ENCODE measurements at regions not wholly inside any gene's neighbourhood (a gene's known extent, or its start where the extent isn't known, plus 50 kb on each side); places are given as distances from the start of the nearest gene placed in this dataset.
A peak's percentile ranks its signal among the peaks of the same experiment; 100 is the strongest.
"Not testable (repeated sequence)": the region's sequence is repeated elsewhere in the genome, so short reads cannot be mapped to it uniquely, and the experiment has no call there.

DNA sequence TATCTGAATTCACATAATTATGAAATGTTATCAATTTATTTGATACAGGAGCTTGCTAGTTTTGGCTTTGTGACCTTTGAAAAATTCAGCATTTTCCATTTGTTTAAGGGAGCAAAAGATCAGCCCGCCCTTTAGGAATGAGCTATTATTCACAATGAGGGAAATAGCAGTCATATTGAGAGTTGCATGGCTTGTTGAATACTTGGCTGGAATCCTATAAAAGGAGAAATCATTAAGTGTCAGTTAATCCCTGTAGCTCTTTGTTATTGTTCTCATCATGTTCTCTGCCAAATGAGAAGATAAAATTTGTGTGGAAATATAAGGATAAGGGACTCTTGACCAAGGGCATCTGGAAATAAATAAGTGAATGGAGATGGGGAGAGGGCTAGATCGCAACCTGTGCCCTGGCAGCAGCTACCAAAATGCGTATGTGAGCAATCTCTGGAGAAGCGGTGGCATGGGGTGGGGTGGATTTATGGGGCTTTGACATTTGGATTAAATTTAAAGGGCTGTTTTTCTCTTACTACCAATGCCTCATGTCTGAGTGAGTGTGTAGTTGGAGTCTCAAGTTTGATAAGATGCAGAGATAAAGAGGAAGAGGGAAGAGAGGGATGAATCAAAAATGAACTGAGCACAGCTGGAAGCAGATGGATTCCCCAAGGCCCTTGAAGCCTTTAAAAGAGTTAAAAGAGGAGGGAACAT lies 237.6 kb downstream of the NNT start:
- DNase-seq (ENCODE audit: low read depth) = no peak
- TF ChIP-seq, protein P1, sequence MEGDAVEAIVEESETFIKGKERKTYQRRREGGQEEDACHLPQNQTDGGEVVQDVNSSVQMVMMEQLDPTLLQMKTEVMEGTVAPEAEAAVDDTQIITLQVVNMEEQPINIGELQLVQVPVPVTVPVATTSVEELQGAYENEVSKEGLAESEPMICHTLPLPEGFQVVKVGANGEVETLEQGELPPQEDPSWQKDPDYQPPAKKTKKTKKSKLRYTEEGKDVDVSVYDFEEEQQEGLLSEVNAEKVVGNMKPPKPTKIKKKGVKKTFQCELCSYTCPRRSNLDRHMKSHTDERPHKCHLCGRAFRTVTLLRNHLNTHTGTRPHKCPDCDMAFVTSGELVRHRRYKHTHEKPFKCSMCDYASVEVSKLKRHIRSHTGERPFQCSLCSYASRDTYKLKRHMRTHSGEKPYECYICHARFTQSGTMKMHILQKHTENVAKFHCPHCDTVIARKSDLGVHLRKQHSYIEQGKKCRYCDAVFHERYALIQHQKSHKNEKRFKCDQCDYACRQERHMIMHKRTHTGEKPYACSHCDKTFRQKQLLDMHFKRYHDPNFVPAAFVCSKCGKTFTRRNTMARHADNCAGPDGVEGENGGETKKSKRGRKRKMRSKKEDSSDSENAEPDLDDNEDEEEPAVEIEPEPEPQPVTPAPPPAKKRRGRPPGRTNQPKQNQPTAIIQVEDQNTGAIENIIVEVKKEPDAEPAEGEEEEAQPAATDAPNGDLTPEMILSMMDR (IDR thresholded peaks at IDR 0.05; ENCODE audit: insufficient read depth, low read depth, low read length) = no peak
- no peak overlapping the region for H3K4me3 ChIP-seq (ENCODE audit: low read depth, low read length)

DNA sequence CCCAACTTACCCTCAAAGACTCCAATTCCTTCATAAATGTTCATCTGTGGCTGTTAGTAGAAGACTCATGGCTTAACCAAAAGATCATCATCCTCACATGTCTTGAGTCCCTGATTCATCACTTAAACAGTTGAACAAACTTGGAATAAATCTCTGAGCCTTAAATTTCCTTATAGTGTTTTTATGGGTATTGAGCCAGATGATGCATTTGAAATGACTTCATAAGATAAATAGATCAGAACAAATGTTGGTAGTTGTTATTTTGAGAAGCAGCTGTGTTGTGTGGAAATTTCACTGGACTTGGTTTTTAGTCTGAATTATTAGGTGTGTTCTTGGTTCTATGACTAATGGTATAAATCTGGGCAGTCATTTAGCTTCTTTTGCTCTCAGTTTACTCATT lies 236.2 kb downstream of the NNT start:
- DNase-seq (ENCODE audit: low read depth) = peak; percentile 27
- no peak overlapping the region for H3K4me3 ChIP-seq (ENCODE audit: low read depth, low read length)
- TF ChIP-seq, protein P1 (IDR thresholded peaks at IDR 0.05; ENCODE audit: insufficient read depth, low read depth, low read length) = no peak

GRCh38 chr5:43837996-43838395 lies 235.0 kb downstream of the NNT start:
- H3K4me3 ChIP-seq (ENCODE audit: low read depth, low read length) = no peak overlapping the region
- TF ChIP-seq, protein P1 (IDR thresholded peaks at IDR 0.05; ENCODE audit: insufficient read depth, low read depth, low read length) = no peak
- DNase-seq (ENCODE audit: low read depth) = no peak

GRCh38 chr5:43837091-43837490 lies 234.1 kb downstream of the NNT start:
- DNase-seq (ENCODE audit: low read depth) = no peak
- H3K4me3 ChIP-seq (ENCODE audit: low read depth, low read length) = no peak overlapping the region
- TF ChIP-seq, protein P1 (IDR thresholded peaks at IDR 0.05; ENCODE audit: insufficient read depth, low read depth, low read length) = no peak

DNA sequence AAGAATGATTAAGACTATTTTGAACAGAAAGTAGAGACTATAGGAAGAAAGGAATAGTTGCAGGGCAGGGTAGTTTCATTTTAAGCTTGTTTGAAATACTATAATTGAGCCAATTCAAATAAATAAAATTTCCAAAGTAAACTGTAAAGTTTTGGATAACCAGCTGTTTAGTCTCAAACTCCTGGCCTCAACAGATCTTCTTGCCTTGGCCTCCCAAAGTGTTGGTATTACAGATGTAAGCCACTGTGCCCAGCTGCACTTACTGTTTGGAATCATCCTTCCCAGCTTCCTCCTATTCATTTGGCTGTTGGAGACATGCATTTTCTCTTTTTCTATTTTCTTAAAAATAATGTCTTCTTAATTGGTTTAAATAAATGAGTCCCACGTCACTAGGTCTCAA lies 231.0 kb downstream of the NNT start:
- no peak overlapping the region for H3K4me3 ChIP-seq (ENCODE audit: low read depth, low read length)
- TF ChIP-seq, protein P1 (IDR thresholded peaks at IDR 0.05; ENCODE audit: insufficient read depth, low read depth, low read length) = no peak
- no peak for DNase-seq (ENCODE audit: low read depth)

GRCh38 chr5:43824325-43824964 lies 221.5 kb downstream of the NNT start:
- not testable (repeated sequence) for DNase-seq (ENCODE audit: low read depth); H3K4me3 ChIP-seq (ENCODE audit: low read depth, low read length)

GRCh38 chr5:43818394-43818793 lies 215.4 kb downstream of the NNT start:
- H3K4me3 ChIP-seq (ENCODE audit: low read depth, low read length); DNase-seq (ENCODE audit: low read depth): not testable (repeated sequence)

DNA sequence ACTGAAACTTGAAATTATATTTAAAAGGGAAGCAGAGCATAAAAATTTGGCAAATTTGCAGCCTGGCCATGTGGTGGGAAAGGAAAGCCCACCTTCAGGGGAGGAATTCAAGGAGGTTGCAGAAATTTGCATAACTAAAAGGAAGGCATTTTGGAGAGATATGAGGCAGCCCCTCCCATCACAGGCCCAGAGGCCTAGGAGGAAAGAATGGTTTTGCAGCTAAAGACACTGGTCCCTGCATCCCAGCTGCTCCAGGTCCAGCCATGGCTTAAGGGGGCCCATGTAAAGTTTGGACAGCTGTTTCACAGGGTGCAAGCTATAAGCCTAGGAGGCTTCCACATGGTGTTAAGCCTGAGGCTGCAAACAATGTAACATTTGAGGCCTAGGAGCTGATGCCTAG lies 212.5 kb downstream of the NNT start:
- TF ChIP-seq, protein P1 (IDR thresholded peaks at IDR 0.05; ENCODE audit: insufficient read depth, low read depth, low read length) = no peak
- DNase-seq (ENCODE audit: low read depth) = no peak
- no peak overlapping the region for H3K4me3 ChIP-seq (ENCODE audit: low read depth, low read length)

All from fibroblast of villous mesenchyme (primary cell).